ENCODE measurements at regions not wholly inside any gene's neighbourhood (a gene's known extent, or its start where the extent isn't known, plus 50 kb on each side); places are given as distances from the start of the nearest gene placed in this dataset.

GRCh38 chr4:85372966-85373365 is 102.0 kb upstream of the ARHGAP24 start:
- WGBS, 2 experiments (ENCODE audit: insufficient coverage in 2 of 2): no CpG with 5 or more reads among the region's 4 CpGs
- no peaks in the 10 kb centered on the region for H3K36me3 ChIP-seq (ENCODE audit: control insufficient read depth, insufficient read depth, low read length)
- no peaks in the 10 kb centered on the region for H3K9me3 ChIP-seq (ENCODE audit: control insufficient read depth, low read length)
- no peak overlapping the region for H3K4me3 ChIP-seq (ENCODE audit: extremely low read depth, insufficient read depth, low read length, poor library complexity, severe bottlenecking)
- H3K4me1 ChIP-seq (ENCODE audit: control insufficient read depth, insufficient read depth, low read length, poor library complexity, severe bottlenecking): no peaks in the 10 kb centered on the region
- no peak overlapping the region for H3K27ac ChIP-seq (ENCODE audit: low read depth, low read length, severe bottlenecking)

GRCh38 chr4:85376285-85376684 is 98.7 kb upstream of the ARHGAP24 start:
- H3K27ac ChIP-seq (ENCODE audit: low read depth, low read length, severe bottlenecking): no peak overlapping the region
- H3K36me3 ChIP-seq (ENCODE audit: control insufficient read depth, insufficient read depth, low read length): no peaks in the 10 kb centered on the region
- WGBS, 2 experiments (ENCODE audit: insufficient coverage in 2 of 2): 89 to 100% methylated on average over 2 to 3 of the region's 3 CpGs
- no peaks in the 10 kb centered on the region for H3K9me3 ChIP-seq (ENCODE audit: control insufficient read depth, low read length)
- no peaks in the 10 kb centered on the region for H3K4me1 ChIP-seq (ENCODE audit: control insufficient read depth, insufficient read depth, low read length, poor library complexity, severe bottlenecking)
- H3K4me3 ChIP-seq (ENCODE audit: extremely low read depth, insufficient read depth, low read length, poor library complexity, severe bottlenecking): no peak overlapping the region

GRCh38 chr4:85381968-85382367 is 93.0 kb upstream of the ARHGAP24 start:
- H3K36me3 ChIP-seq (ENCODE audit: control insufficient read depth, insufficient read depth, low read length): no peaks in the 10 kb centered on the region
- H3K9me3 ChIP-seq (ENCODE audit: control insufficient read depth, low read length): no peaks in the 10 kb centered on the region
- no peak overlapping the region for H3K4me3 ChIP-seq (ENCODE audit: extremely low read depth, insufficient read depth, low read length, poor library complexity, severe bottlenecking)
- no peaks in the 10 kb centered on the region for H3K4me1 ChIP-seq (ENCODE audit: control insufficient read depth, insufficient read depth, low read length, poor library complexity, severe bottlenecking)
- H3K27ac ChIP-seq (ENCODE audit: low read depth, low read length, severe bottlenecking): no peak overlapping the region
- WGBS, 2 experiments (ENCODE audit: insufficient coverage in 2 of 2): 72 to 100% methylated on average over 1 to 2 of the region's 4 CpGs

- Histone ChIP-seq H3K9me3 (ENCODE audit: control insufficient read depth, low read length) (no peaks in the 10 kb centered on the region), H3K4me1 (ENCODE audit: control insufficient read depth, insufficient read depth, low read length, poor library complexity, severe bottlenecking) (no peaks in the 10 kb centered on the region), H3K4me3 (ENCODE audit: extremely low read depth, insufficient read depth, low read length, poor library complexity, severe bottlenecking) (no peak overlapping the region), H3K36me3 (ENCODE audit: control insufficient read depth, insufficient read depth, low read length) (no peaks in the 10 kb centered on the region), H3K27ac (ENCODE audit: low read depth, low read length, severe bottlenecking) (no peak overlapping the region)
- WGBS, 2 experiments (ENCODE audit: insufficient coverage in 2 of 2): no CpG with 5 or more reads among the region's 1 CpG
Observed at GRCh38 chr4:85391071-85391470, 83.9 kb upstream of the ARHGAP24 start.

- Histone ChIP-seq H3K4me1 (ENCODE audit: control insufficient read depth, insufficient read depth, low read length, poor library complexity, severe bottlenecking) (no peaks in the 10 kb centered on the region), H3K36me3 (ENCODE audit: control insufficient read depth, insufficient read depth, low read length) (no peaks in the 10 kb centered on the region), H3K4me3 (ENCODE audit: extremely low read depth, insufficient read depth, low read length, poor library complexity, severe bottlenecking) (no peak overlapping the region), H3K27ac (ENCODE audit: low read depth, low read length, severe bottlenecking) (no peak overlapping the region), H3K9me3 (ENCODE audit: control insufficient read depth, low read length) (no peaks in the 10 kb centered on the region)
- WGBS, 2 experiments (ENCODE audit: insufficient coverage in 2 of 2): no CpG with 5 or more reads among the region's 4 CpGs
Observed at GRCh38 chr4:85391589-85392410, 83.2 kb upstream of the ARHGAP24 start.

GRCh38 chr4:85393201-85393600 is 81.7 kb upstream of the ARHGAP24 start:
- Histone ChIP-seq H3K27ac (ENCODE audit: low read depth, low read length, severe bottlenecking) (no peak overlapping the region), H3K4me3 (ENCODE audit: extremely low read depth, insufficient read depth, low read length, poor library complexity, severe bottlenecking) (no peak overlapping the region), H3K4me1 (ENCODE audit: control insufficient read depth, insufficient read depth, low read length, poor library complexity, severe bottlenecking) (no peaks in the 10 kb centered on the region), H3K9me3 (ENCODE audit: control insufficient read depth, low read length) (no peaks in the 10 kb centered on the region), H3K36me3 (ENCODE audit: control insufficient read depth, insufficient read depth, low read length) (no peaks in the 10 kb centered on the region)
- 73 to 100% methylated on average over 1 of the region's 3 CpGs for WGBS, 2 experiments (ENCODE audit: insufficient coverage in 2 of 2)

- WGBS, 2 experiments (ENCODE audit: insufficient coverage in 2 of 2): 45 to 56% methylated on average over 1 of the region's 1 CpG
- Histone ChIP-seq H3K27ac (ENCODE audit: low read depth, low read length, severe bottlenecking) (peak overlapping the region; percentile 68), H3K9me3 (ENCODE audit: control insufficient read depth, low read length) (no peaks in the 10 kb centered on the region), H3K4me1 (ENCODE audit: control insufficient read depth, insufficient read depth, low read length, poor library complexity, severe bottlenecking) (peaks cover 24% of the 10 kb centered on the region), H3K36me3 (ENCODE audit: control insufficient read depth, insufficient read depth, low read length) (no peaks in the 10 kb centered on the region), H3K4me3 (ENCODE audit: extremely low read depth, insufficient read depth, low read length, poor library complexity, severe bottlenecking) (no peak overlapping the region)
Observed at GRCh38 chr4:85398276-85398675, 76.7 kb upstream of the ARHGAP24 start.

- WGBS, 2 experiments (ENCODE audit: insufficient coverage in 2 of 2): 83% methylated on average over 2 of the region's 2 CpGs; no CpG with 5 or more reads in 1 of the 2 experiments
- Histone ChIP-seq H3K4me1 (ENCODE audit: control insufficient read depth, insufficient read depth, low read length, poor library complexity, severe bottlenecking) (peaks cover 24% of the 10 kb centered on the region), H3K4me3 (ENCODE audit: extremely low read depth, insufficient read depth, low read length, poor library complexity, severe bottlenecking) (no peak overlapping the region), H3K36me3 (ENCODE audit: control insufficient read depth, insufficient read depth, low read length) (no peaks in the 10 kb centered on the region), H3K9me3 (ENCODE audit: control insufficient read depth, low read length) (no peaks in the 10 kb centered on the region), H3K27ac (ENCODE audit: low read depth, low read length, severe bottlenecking) (peak overlapping the region; percentile 30)
Observed at GRCh38 chr4:85399270-85399669, 75.7 kb upstream of the ARHGAP24 start.

GRCh38 chr4:85402371-85402770 is 72.6 kb upstream of the ARHGAP24 start:
- 100% methylated on average over 2 to 3 of the region's 3 CpGs for WGBS, 2 experiments (ENCODE audit: insufficient coverage in 2 of 2)
- Histone ChIP-seq H3K4me3 (ENCODE audit: extremely low read depth, insufficient read depth, low read length, poor library complexity, severe bottlenecking) (no peak overlapping the region), H3K9me3 (ENCODE audit: control insufficient read depth, low read length) (no peaks in the 10 kb centered on the region), H3K27ac (ENCODE audit: low read depth, low read length, severe bottlenecking) (no peak overlapping the region), H3K36me3 (ENCODE audit: control insufficient read depth, insufficient read depth, low read length) (no peaks in the 10 kb centered on the region), H3K4me1 (ENCODE audit: control insufficient read depth, insufficient read depth, low read length, poor library complexity, severe bottlenecking) (peaks cover 31% of the 10 kb centered on the region)

GRCh38 chr4:85406185-85406584 is 68.8 kb upstream of the ARHGAP24 start:
- Histone ChIP-seq H3K9me3 (ENCODE audit: control insufficient read depth, low read length) (no peaks in the 10 kb centered on the region), H3K27ac (ENCODE audit: low read depth, low read length, severe bottlenecking) (no peak overlapping the region), H3K4me1 (ENCODE audit: control insufficient read depth, insufficient read depth, low read length, poor library complexity, severe bottlenecking) (peaks cover 26% of the 10 kb centered on the region), H3K4me3 (ENCODE audit: extremely low read depth, insufficient read depth, low read length, poor library complexity, severe bottlenecking) (no peak overlapping the region), H3K36me3 (ENCODE audit: control insufficient read depth, insufficient read depth, low read length) (no peaks in the 10 kb centered on the region)
- WGBS, 2 experiments (ENCODE audit: insufficient coverage in 2 of 2): no CpG with 5 or more reads among the region's 2 CpGs

GRCh38 chr4:85407546-85407945 is 67.4 kb upstream of the ARHGAP24 start:
- Histone ChIP-seq H3K9me3 (ENCODE audit: control insufficient read depth, low read length) (no peaks in the 10 kb centered on the region), H3K4me3 (ENCODE audit: extremely low read depth, insufficient read depth, low read length, poor library complexity, severe bottlenecking) (no peak overlapping the region), H3K4me1 (ENCODE audit: control insufficient read depth, insufficient read depth, low read length, poor library complexity, severe bottlenecking) (peaks cover 22% of the 10 kb centered on the region), H3K27ac (ENCODE audit: low read depth, low read length, severe bottlenecking) (no peak overlapping the region), H3K36me3 (ENCODE audit: control insufficient read depth, insufficient read depth, low read length) (no peaks in the 10 kb centered on the region)
- no CpG with 5 or more reads among the region's 3 CpGs for WGBS, 2 experiments (ENCODE audit: insufficient coverage in 2 of 2)
